Peyer's patch (tissue), 4 donors: ENCODE measurements at regions not wholly inside any gene's neighbourhood (a gene's known extent, or its start where the extent isn't known, plus 50 kb on each side); places are given as distances from the start of the nearest gene placed in this dataset.

Experiments used
- POLR2A ChIP-seq, 2 donors: fragments of 450-650 bp; IDR thresholded peaks; one replicate each; pipeline ENCODE4 v1.5.1; 2017; ENCODE audit warnings: antibody characterized with exemption in 2 of 2, mild to moderate bottlenecking in 2 of 2, moderate library complexity in 2 of 2
- TF ChIP-seq, protein P1 (sequence below), 6 experiments: fragments of 450-650 bp in 4 of 6; fragments of 200-600 bp in 2 of 6; sonication (generic) in 1 of 6; IDR thresholded peaks; one replicate each; pipeline ENCODE4 v1.5.1; 2017 to 2019; ENCODE audit warnings: antibody characterized with exemption in 6 of 6, mild to moderate bottlenecking in 3 of 6, moderate library complexity in 1 of 6

GRCh38 chr22:49694462-49695260 lies 133.0 kb downstream of the BRD1 start:
- TF ChIP-seq, protein P1, sequence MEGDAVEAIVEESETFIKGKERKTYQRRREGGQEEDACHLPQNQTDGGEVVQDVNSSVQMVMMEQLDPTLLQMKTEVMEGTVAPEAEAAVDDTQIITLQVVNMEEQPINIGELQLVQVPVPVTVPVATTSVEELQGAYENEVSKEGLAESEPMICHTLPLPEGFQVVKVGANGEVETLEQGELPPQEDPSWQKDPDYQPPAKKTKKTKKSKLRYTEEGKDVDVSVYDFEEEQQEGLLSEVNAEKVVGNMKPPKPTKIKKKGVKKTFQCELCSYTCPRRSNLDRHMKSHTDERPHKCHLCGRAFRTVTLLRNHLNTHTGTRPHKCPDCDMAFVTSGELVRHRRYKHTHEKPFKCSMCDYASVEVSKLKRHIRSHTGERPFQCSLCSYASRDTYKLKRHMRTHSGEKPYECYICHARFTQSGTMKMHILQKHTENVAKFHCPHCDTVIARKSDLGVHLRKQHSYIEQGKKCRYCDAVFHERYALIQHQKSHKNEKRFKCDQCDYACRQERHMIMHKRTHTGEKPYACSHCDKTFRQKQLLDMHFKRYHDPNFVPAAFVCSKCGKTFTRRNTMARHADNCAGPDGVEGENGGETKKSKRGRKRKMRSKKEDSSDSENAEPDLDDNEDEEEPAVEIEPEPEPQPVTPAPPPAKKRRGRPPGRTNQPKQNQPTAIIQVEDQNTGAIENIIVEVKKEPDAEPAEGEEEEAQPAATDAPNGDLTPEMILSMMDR (IDR thresholded peaks at IDR 0.05): no peak
- no peak for TF ChIP-seq POLR2A (IDR thresholded peaks at IDR 0.05)
